ENCODE measurements at regions not wholly inside any gene's neighbourhood (a gene's known extent, or its start where the extent isn't known, plus 50 kb on each side); places are given as distances from the start of the nearest gene placed in this dataset.

DNA sequence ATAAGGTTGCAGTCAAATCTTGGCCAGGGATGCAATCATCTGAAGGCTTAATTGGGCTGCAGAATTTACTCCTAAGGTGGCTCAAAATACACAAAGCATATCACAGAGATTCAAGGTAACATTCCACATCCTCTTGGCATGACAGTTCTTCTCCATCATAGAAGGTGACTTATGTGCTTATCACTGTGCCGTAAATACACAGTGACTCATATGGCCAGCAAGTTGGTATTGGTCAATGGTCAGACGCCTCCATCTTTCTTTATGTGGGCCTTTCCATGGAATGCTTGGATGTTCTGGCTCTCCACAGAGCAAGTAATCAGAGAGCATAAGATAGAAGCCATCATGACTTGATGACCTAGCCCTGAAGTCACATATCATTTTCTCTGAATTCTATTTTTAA, 168.8 kb upstream of the ST8SIA2 start:
- TF ChIP-seq, protein P1, sequence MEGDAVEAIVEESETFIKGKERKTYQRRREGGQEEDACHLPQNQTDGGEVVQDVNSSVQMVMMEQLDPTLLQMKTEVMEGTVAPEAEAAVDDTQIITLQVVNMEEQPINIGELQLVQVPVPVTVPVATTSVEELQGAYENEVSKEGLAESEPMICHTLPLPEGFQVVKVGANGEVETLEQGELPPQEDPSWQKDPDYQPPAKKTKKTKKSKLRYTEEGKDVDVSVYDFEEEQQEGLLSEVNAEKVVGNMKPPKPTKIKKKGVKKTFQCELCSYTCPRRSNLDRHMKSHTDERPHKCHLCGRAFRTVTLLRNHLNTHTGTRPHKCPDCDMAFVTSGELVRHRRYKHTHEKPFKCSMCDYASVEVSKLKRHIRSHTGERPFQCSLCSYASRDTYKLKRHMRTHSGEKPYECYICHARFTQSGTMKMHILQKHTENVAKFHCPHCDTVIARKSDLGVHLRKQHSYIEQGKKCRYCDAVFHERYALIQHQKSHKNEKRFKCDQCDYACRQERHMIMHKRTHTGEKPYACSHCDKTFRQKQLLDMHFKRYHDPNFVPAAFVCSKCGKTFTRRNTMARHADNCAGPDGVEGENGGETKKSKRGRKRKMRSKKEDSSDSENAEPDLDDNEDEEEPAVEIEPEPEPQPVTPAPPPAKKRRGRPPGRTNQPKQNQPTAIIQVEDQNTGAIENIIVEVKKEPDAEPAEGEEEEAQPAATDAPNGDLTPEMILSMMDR (IDR thresholded peaks at IDR 0.05; ENCODE audit: control insufficient read depth, insufficient read depth, low read depth, low read length, missing control alignments): no peak
- no peak for DNase-seq (ENCODE audit: low read depth)

DNA sequence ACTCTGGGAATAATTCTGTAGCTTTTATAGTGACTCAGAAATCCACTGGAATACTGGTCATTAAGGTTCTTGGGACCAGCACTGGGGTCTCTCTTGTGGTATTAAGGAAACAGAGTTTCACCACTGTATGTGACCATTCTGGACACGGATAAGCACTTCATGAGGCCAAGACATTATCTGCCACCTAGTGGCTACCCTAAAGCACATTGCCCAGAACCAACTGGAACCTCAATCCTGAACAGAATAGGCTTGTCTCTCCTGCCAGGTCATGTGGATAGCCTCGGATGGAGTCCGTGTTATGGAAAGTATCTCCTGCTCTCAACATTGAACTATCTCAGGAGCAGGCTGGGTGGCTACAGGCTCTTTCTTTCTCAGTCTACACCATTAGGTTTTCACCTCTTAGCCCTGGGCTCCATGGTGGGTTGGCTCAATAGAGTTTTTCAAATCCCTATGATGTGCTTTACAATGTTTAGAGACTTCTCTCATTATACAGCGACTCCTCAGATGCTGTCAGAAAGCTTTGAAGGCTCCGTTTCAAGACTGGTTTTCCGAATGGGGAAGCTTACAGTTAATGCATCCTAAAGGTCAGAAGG, 167.6 kb upstream of the ST8SIA2 start:
- H3K4me3 ChIP-seq (ENCODE audit: control insufficient read depth, low read depth, low read length): no peak overlapping the region
- TF ChIP-seq, protein P1 (IDR thresholded peaks at IDR 0.05; ENCODE audit: control insufficient read depth, insufficient read depth, low read depth, low read length, missing control alignments): peak; percentile 65
- peak; percentile 14 for DNase-seq (ENCODE audit: low read depth)

More for the DNA sequence above, 168.8 kb upstream of the ST8SIA2 start:
- H3K4me3 ChIP-seq (ENCODE audit: control insufficient read depth, low read depth, low read length): no peak overlapping the region

DNA sequence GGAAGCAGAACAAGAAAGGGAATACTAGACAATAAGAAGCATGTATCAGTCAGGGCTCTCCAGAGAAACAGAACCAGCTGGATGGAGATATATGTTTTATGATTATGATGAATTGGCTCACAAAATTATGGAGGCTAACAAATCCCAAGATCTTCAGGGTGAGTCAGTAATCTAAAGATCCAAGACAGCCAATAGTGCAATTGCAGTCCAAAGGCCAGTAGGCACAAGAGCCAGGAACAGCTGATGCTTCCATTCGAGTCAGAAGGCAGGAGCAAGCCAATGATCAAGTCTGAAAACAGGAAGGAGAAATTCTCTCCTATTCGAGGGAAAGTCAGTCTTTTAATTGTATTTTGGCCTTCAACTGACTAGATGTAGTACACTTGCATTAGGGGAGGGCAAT, 164.9 kb upstream of the ST8SIA2 start:
- DNase-seq (ENCODE audit: low read depth): no peak
- TF ChIP-seq, protein P1 (IDR thresholded peaks at IDR 0.05; ENCODE audit: control insufficient read depth, insufficient read depth, low read depth, low read length, missing control alignments): no peak
- no peak overlapping the region for H3K4me3 ChIP-seq (ENCODE audit: control insufficient read depth, low read depth, low read length)

DNA sequence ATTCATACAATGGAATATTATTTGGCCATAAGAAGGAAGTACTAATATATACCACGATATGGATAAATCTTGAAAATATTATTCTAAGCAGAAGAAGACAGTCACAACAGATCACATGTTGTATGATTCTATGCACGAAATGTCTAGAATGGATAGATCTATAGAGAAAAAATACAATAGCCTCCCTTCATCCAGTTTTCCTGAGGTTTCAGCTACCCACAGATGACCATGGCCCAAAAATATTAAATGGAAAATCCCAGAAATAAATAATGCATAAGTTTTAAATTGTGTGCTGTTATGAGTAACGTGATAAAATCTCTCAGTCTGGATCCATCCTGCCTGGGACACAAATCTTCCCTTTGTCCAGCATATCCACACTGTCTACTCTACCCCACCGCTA, 162.2 kb upstream of the ST8SIA2 start:
- DNase-seq (ENCODE audit: low read depth): no peak
- TF ChIP-seq, protein P1 (IDR thresholded peaks at IDR 0.05; ENCODE audit: control insufficient read depth, insufficient read depth, low read depth, low read length, missing control alignments): no peak
- no peak overlapping the region for H3K4me3 ChIP-seq (ENCODE audit: control insufficient read depth, low read depth, low read length)

DNA sequence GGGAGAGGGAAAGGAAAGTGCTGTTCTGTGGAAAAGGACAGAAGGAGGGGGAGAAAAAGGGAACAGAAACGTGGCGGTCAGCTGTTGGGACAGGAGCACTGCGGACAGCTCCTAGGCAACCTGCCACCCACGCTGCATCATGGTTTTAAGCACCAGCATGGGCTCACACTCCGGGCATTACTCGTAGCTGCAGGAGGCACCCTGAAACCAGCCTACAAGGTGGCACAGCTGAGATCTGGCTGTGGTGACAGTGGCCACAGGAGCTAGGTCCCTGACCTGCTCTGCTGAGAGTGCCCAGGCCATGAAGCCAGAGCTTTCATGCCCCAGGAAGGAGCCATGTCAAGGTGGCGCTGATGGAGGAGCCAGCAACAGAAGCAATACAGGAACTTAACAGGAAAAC, 161.4 kb upstream of the ST8SIA2 start:
- TF ChIP-seq, protein P1 (IDR thresholded peaks at IDR 0.05; ENCODE audit: control insufficient read depth, insufficient read depth, low read depth, low read length, missing control alignments): no peak
- no peak overlapping the region for H3K4me3 ChIP-seq (ENCODE audit: control insufficient read depth, low read depth, low read length)
- no peak for DNase-seq (ENCODE audit: low read depth)

DNA sequence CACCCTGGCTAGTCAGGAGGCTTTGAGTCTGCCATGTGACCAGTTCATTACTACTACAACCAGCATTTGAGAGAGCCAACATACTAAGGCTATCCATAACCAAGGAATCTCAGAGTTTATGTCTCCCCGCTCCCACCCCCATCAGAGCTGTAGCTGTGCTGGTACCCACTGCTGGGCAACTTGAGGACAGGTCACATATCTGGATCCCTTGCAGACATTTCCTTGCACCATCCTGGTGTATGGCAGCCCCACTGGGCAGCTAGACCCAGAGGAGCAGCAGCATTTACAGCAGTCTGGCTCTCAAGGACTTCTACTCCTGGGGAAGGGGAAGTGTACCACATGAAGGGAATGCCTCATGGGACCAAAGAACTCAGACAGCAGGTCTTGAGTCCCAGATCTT, 160.8 kb upstream of the ST8SIA2 start:
- no peak overlapping the region for H3K4me3 ChIP-seq (ENCODE audit: control insufficient read depth, low read depth, low read length)
- TF ChIP-seq, protein P1 (IDR thresholded peaks at IDR 0.05; ENCODE audit: control insufficient read depth, insufficient read depth, low read depth, low read length, missing control alignments): no peak
- no peak for DNase-seq (ENCODE audit: low read depth)

DNA sequence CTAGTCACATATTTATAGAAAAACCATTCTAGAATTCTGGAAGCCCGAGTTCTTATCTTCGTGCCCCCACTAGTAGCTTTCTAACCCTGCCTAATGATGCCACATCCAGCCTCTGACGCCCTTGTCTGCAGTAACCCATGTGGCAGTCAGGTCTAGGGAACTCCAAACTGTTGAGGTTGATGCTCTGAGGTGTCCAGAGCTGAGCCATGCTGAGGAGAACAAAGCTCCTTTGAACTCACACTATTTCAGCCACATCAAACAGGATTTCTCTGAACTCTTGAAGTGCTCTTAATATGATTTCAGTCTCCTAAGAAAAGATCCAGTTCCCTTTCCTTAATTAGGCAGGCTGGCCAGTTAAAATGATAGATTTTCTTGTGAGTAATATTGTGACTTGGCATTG, 150.5 kb upstream of the ST8SIA2 start:
- TF ChIP-seq, protein P1 (IDR thresholded peaks at IDR 0.05; ENCODE audit: control insufficient read depth, insufficient read depth, low read depth, low read length, missing control alignments): no peak
- no peak overlapping the region for H3K4me3 ChIP-seq (ENCODE audit: control insufficient read depth, low read depth, low read length)
- DNase-seq (ENCODE audit: low read depth): no peak

Data from AG09309 (cell line).